ENCODE measurements at regions not wholly inside any gene's neighbourhood (a gene's known extent, or its start where the extent isn't known, plus 50 kb on each side); places are given as distances from the start of the nearest gene placed in this dataset.

GRCh38 chr2:17125989-17126620 is 392.1 kb downstream of the RAD51AP2 start:
- ChIA-PET POLR2A (interaction anchor here (1.2 kb wide), 1 partner anchor 52 kb away, joined by 3 read pairs; no protein-coding TSS in a partner anchor), CTCF (interaction anchor here (0.6 to 1.3 kb wide), 3 partner anchors 77 to 1488 kb away, joined by 3 to 4 read pairs (median 3); no protein-coding TSS in a partner anchor)
- no peaks in the 10 kb centered on the region for H3K27me3 Mint-ChIP-seq
- Histone ChIP-seq H3K4me1 (ENCODE audit: control insufficient read depth in 2 of 2, insufficient read depth in 2 of 2, low read length in 2 of 2) (peaks cover 32 to 38% of the 10 kb centered on the region in 2 donors), H3K4me2 (replicated peaks; ENCODE audit: low read depth, low read length, poor library complexity, severe bottlenecking) (no peak overlapping the region), H3K27me3 (replicated peaks in 1 of 4; ENCODE audit: control extremely low read depth in 1 of 4, control insufficient read depth in 3 of 4, insufficient read depth in 4 of 4, low read length in 3 of 4) (no peaks in the 10 kb centered on the region), H3K36me3 (replicated peaks in 1 of 2; ENCODE audit: control extremely low read depth in 1 of 2, control insufficient read depth in 1 of 2, extremely low read depth in 1 of 2, insufficient read depth in 2 of 2, low read length in 1 of 2) (no peaks in the 10 kb centered on the region), H3K9ac (ENCODE audit: low read length) (no peak overlapping the region), H4K20me1 (ENCODE audit: control insufficient read depth, insufficient read depth, low read length, poor library complexity, severe bottlenecking) (no peaks in the 10 kb centered on the region), H2AFZ (ENCODE audit: insufficient read depth, low read depth, low read length, poor library complexity, severe bottlenecking) (peak overlapping the region; percentile 34), H3K9me3 (ENCODE audit: control extremely low read depth in 1 of 3, control insufficient read depth in 2 of 3, insufficient read depth in 1 of 3, low read length in 2 of 3) (no peaks in the 10 kb centered on the region), H3K4me3 (ENCODE audit: control extremely low read depth in 1 of 5, extremely low read depth in 1 of 5, insufficient read depth in 1 of 5, low read depth in 2 of 5, low read length in 4 of 5) (no peak overlapping the region), H3K79me2 (ENCODE audit: control insufficient read depth, insufficient read depth, low read length) (no peaks in the 10 kb centered on the region), H3K27ac (ENCODE audit: low read length in 2 of 2) (no peak overlapping the region)
- H3K27ac Mint-ChIP-seq, result no peak overlapping the region
- TF ChIP-seq EZH2 (IDR thresholded peaks at IDR 0.05; ENCODE audit: borderline replicate concordance, insufficient read depth, low read depth, low read length, poor library complexity, severe bottlenecking), result no peak
- TF ChIP-seq, protein P1, sequence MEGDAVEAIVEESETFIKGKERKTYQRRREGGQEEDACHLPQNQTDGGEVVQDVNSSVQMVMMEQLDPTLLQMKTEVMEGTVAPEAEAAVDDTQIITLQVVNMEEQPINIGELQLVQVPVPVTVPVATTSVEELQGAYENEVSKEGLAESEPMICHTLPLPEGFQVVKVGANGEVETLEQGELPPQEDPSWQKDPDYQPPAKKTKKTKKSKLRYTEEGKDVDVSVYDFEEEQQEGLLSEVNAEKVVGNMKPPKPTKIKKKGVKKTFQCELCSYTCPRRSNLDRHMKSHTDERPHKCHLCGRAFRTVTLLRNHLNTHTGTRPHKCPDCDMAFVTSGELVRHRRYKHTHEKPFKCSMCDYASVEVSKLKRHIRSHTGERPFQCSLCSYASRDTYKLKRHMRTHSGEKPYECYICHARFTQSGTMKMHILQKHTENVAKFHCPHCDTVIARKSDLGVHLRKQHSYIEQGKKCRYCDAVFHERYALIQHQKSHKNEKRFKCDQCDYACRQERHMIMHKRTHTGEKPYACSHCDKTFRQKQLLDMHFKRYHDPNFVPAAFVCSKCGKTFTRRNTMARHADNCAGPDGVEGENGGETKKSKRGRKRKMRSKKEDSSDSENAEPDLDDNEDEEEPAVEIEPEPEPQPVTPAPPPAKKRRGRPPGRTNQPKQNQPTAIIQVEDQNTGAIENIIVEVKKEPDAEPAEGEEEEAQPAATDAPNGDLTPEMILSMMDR (IDR thresholded peaks at IDR 0.05), result no peak
- ATAC-seq (ENCODE audit: low read depth) (no peak), DNase-seq (no peak)
- H3K9me3 Mint-ChIP-seq (ENCODE audit: insufficient read depth), result no peaks in the 10 kb centered on the region
- WGBS (ENCODE audit: insufficient coverage), result 95% methylated on average over 3 of the region's 4 CpGs
- intact Hi-C loops (cut with micrococcal nuclease), result loop anchor here (2.0 to 10.0 kb wide), 3 partner anchors 15 to 709 kb away; no protein-coding TSS in a partner anchor
- H3K4me1 Mint-ChIP-seq, result peaks cover 3% of the 10 kb centered on the region
- no peak overlapping the region for H3K4me3 Mint-ChIP-seq
